Fibroblast of skin of right biceps (primary cell): ENCODE measurements at regions not wholly inside any gene's neighbourhood (a gene's known extent, or its start where the extent isn't known, plus 50 kb on each side); places are given as distances from the start of the nearest gene placed in this dataset.
"Not testable (repeated sequence)": the region's sequence is repeated elsewhere in the genome, so short reads cannot be mapped to it uniquely, and the experiment has no call there.

Experiments used
- DNase-seq: peaks from one replicate; pipeline ENCODE4 v3.0.0-alpha.2; 2013

- DNase-seq = no peak
These were observed 55.5 kb downstream of the PRR15 start for GRCh38 chr7:29619111-29619510.

DNA sequence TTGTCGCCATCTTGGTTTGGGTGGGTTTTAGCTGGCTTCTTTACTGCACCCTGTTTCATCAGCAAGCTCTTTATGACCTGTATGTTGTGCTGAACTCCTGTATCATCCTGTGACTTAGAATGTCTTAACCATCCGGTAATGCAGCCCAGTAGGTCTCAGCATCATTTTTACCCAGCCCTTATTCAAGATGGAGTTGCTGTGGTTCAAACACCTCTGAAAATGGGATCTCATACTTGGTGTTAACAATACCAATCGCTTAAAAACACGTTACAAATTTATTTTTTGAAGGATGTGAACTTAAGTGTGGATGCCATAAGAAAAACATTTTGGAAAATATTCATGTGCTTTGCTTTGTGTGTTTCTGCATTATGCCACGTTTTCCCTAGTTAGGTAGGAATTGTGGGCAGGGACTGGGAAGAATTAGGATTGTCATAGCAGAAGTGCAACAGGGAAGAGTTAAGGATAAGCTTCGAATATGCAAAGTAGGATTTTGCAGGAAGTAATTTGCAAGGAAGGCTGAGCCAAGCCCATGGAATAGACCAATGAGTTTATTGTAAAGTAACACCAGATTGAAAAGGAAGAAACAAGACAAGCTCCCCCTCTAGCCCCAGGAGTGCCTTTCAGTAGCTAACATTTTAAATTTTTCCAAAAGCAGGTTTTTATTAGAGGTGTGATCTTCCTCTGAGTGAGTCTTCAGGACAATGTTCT lies 56.4 kb downstream of the PRR15 start:
- DNase-seq = no peak

DNA sequence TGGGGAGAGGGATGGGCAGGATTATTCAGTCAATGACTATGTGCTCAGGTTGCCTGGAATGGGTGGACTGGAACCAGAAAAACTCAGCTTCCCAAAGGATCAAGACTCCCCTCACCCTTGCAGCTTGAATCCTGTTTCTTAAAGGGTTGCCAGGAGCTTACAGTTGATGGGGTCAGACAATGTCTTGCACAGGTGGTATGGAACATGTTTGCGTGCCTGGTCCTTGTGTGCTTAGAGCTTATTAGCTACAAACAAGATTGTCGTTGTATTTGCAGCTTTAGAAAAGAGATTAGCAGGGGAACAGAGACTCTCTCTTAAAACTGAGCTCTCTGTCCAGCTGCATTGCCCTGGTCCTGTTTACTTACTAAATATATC lies 56.9 kb downstream of the PRR15 start:
- no peak for DNase-seq

- peak; percentile 98 for DNase-seq
These were observed 59.0 kb downstream of the PRR15 start for GRCh38 chr7:29622335-29623265.

DNA sequence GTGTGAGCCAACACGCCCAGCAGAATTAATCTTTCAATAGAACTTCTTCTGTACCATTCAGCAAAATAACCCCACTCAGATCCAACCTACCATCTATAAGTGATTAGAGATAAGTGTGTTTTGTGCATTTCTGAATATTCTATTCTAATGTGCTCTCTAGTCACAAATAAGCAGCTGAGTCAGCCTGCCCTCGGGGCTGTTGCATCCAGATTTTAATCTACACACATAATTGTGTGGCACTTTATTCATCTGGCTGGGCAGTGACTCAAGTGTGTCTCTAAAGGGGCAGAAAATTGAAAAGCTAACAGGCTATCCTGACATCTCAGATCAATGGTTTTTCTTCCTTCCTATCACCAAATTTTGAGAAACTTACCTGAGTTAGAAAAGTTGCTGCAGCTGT lies 60.3 kb downstream of the PRR15 start:
- peak; percentile 22 for DNase-seq

- no peak for DNase-seq
These were observed 63.1 kb downstream of the PRR15 start for GRCh38 chr7:29626730-29627129.

GRCh38 chr7:29627631-29628030 lies 64.0 kb downstream of the PRR15 start:
- no peak for DNase-seq

DNA sequence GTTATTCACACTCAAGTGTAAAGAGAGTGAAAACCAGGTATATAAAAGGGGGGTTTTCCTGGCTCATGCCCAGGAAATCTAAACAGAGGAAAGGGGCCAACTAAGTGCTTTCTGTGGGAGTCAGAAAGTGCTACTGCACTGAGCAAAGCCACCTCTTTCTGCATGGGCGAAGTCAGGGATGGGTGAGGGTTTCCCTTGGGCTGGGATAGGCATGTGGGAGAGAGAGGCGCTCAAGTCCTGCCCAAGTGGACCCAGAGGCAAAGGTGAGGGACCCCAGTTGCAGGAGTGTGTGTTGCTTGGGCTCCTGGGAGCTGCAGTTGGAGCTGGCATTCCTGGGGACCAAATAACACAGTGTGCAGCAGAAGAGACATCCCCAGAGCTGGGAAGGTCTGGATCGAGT lies 65.9 kb downstream of the PRR15 start:
- DNase-seq = no peak

DNA sequence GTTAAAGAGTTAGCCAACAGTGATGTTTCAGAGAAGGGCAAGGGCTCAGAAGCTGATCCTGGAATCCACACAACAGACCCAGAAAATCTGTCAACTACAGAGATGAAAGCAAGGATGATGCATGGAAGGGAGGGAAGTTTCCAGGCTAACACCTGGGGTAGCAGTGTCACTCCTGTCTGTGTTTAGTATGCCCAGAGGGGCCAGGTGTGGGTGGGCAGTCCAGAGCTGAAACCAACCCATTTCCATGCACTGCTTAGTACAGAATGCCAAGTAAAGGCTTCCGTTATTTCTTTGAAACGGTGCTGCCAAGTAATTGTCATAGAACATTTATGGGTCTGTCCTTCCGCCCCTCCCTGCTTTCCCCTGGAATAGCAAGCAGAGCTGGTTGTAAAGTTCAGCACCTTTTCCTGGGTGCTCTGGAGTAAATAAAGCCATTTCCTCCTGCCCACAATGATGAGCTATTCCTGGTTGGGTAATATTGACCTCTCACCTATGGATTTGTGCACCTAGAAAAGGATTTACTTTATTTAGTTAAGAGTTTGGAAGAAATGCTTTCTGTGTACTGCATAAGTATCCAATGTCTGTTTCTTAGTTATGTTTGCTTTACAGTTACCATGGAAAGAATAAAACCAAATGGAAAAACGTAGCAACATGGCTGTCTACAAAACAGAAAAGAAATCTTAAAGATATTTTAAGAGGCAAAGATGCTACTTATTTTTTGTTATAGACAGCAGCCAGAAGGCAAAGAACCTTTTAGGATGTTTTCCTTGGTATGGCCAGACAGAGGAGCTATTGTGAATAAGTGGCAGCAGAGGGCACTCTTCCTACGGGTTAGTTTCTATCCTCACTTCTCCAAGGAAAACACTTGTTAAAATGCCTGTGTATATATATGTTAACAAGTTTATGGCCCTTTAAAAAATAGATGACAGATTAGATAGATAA lies 71.7 kb downstream of the PRR15 start:
- DNase-seq = peak; percentile 38

- DNase-seq = no peak
These were observed 72.3 kb downstream of the PRR15 start for GRCh38 chr7:29636009-29636351.

DNA sequence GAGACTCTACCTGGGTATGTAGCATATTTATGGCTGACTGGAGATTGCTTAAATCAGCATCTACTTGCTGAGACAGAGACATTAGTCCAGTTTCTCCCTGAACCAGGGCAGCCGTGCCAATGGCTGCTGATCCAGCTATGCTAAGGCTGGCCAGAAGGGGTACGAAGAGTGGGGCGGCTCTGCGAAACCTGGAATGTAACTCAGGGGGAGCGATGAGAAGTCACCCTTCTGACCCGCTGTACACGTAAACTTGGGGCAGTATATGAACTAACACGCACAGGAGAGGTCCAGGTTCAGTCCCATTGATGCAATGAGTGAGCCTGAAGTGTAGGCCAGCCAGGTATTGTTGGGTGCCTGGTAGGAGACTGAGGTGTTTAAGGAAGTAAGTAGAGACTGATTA lies 73.7 kb downstream of the PRR15 start:
- DNase-seq = no peak

- peak; percentile 19 for DNase-seq
These were observed 75.2 kb downstream of the PRR15 start for GRCh38 chr7:29638841-29639240.

GRCh38 chr7:29639386-29639785 lies 75.8 kb downstream of the PRR15 start:
- no peak for DNase-seq

DNA sequence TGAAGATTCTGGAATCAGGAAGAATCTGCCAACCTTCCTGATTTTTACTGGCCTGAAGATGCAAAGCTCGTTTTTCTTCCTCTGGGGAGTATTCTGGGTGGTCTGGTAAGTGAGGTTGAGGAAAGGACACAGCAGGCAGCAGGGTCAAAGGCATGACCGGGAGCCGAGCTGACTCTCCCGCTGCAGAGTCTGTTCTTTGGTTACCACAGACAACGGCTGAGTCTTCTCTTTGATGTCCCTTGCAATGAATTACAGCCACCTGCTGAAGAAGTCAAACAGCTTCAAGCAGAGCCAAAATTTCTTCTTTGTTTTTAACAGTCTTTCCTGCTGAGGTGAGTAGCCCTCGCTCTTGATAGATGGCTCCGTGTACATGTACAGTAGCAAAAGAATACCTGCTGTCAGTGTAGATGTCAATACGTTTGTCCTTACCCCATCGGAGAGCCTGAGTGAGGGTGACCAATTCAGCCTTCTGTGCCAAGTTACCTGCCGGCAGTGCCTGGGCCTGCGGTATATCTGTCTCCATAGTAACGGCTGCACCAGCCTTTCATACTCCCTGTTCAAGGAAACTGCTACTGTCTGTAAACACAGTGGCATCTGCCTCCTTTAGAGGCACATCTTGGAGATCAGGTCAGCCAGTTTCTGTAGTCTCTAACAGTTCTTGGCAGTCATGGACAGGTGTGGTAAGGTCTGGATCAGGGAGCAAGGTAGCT lies 76.4 kb downstream of the PRR15 start:
- DNase-seq = no peak

- no peak for DNase-seq
These were observed 78.0 kb downstream of the PRR15 start for GRCh38 chr7:29641651-29642050.

GRCh38 chr7:29642494-29643155 lies 79.0 kb downstream of the PRR15 start:
- peak; percentile 30 for DNase-seq

DNA sequence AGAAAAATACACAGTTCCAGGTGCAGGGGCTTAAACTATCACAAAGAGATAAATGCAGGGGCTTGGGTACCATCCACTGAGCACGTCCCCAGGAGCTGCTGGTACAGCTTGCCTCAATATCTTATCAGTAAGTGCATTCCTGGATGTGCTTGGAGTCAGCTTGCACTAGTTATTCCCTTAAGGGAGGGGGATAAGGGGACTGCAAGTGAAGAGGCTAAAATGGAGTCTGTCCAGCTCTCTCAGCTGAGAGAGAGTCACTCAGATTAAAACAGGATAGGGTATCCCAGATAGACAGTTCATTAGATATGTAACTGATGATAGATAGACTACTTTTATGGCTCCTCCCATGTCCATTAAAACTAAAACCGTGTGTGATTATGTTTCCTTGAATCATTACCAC lies 82.5 kb downstream of the PRR15 start:
- not testable (repeated sequence) for DNase-seq

DNA sequence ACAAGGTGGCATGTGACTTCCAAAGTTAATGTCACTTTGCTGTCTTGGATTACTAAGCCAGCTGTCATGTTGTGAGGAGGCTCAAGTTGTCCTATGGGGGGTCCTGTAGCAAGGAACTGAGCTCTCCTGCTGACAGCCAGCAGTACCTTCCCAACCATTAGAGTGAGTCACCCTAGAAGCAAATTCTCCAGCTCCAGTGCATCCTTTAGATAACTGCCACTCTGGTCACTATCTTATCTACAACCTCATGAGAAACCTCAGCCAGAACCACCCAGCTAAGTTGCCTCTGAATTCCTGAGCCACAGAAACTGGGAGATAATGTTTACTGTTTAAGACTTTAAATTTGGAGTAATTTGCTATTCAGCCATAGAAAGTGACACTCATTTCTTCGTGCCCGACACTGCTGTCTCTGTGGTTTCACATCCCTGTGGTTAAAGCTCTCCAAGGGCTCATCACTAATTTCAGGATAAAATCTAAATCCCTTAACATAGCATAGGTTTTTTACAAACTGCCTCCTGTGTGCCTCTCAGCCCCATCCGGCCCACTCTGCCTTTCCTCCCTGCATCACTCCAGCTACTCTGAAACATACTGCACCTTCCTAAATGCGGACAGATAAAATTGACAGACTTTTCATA lies 83.5 kb downstream of the PRR15 start:
- peak; percentile 10 for DNase-seq

DNA sequence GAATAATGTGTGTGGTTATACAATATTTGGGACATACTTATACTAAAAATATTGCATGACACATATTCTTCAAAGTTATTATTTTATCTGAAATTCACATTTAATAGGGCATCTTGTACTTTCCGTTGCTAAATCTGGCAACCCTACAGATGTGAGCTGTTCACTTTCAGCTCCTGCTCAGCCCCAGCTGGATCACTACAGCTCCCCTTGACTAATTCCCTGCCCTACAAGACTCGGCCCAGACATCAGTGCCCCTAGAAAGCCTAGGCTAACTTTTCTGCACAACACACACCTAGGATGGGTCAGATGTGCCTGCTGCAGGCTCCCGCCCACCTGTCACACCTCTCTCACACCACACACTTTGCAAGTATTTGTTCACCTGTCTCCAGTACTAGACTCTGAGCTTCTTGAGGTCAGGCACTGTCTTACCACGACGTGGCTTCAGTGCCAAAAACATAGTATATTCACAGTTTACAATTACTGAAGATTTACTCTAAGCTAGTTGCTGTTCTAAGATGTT lies 84.1 kb downstream of the PRR15 start:
- not testable (repeated sequence) for DNase-seq

DNA sequence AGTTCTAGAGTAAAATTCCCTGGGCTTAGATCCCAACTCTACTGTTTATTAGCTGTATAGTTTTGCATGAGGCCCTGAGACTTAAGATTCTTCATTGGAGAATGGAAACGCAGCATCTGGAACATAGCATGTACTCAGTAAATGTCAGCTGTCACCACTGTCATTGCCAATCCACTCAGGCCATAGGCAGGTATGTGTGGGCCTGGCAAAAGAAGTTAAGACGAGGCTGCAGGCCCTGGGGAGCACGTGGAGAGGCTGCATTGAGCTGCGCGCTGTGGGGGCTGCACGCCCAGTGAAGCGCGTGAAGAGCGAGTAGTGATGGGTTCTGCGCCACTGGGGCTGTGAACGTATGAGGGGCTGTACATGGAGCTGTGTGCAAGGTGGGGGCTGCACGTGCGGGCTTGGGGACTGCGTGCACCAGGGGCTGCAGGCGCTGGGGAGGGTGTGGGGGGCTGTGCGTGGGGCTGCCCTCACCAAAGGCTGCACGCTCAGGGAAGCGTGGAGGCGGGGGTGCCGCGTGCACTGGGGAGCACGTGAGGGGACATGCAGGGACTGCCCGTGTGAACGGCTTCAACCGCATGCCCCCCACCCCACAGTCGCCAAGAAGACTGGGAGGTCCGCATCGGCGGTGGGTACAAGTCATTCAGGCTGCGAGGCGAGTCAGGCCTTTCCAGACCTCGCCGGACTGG lies 85.5 kb downstream of the PRR15 start:
- no peak for DNase-seq

- no peak for DNase-seq
These were observed 86.2 kb downstream of the PRR15 start for GRCh38 chr7:29649876-29650275.
